Large intestine (tissue), 3 donors: ENCODE measurements at regions not wholly inside any gene's neighbourhood (a gene's known extent, or its start where the extent isn't known, plus 50 kb on each side); places are given as distances from the start of the nearest gene placed in this dataset.
"Not testable (repeated sequence)": the region's sequence is repeated elsewhere in the genome, so short reads cannot be mapped to it uniquely, and the experiment has no call there.

Experiments used
- DNase-seq, 2 donors: peaks; one replicate each; pipeline versions ENCODE4 v3.0.0 to v3.0.0-alpha.2; 2013
- H3K27ac ChIP-seq: one replicate; pipeline ENCODE4 v1.5.1; 2013; ENCODE audit warnings: low read length
- H3K27me3 ChIP-seq: 2 replicates; pipeline ENCODE4 v1.6.1; 2013; ENCODE audit warnings: low read length; ENCODE audit not compliant: control insufficient read depth, insufficient read depth
- H3K36me3 ChIP-seq: 2 replicates; pipeline ENCODE4 v1.6.1; 2013; ENCODE audit warnings: low read length; ENCODE audit not compliant: control insufficient read depth, insufficient read depth
- H3K4me1 ChIP-seq: one replicate; pipeline ENCODE4 v1.6.1; 2013; ENCODE audit warnings: low read length; ENCODE audit not compliant: control insufficient read depth, insufficient read depth
- H3K4me3 ChIP-seq: one replicate; pipeline ENCODE4 v1.5.1; 2013; ENCODE audit warnings: low read length
- H3K9me3 ChIP-seq: one replicate; pipeline ENCODE4 v1.6.1; 2013; ENCODE audit warnings: mild to moderate bottlenecking, low read depth, low read length, moderate library complexity; ENCODE audit not compliant: control insufficient read depth
- WGBS: methylation state at CpG from one replicate; pipeline ENCODE4 v1.1.5; 2013; ENCODE audit warnings: low lambda C conversion rate; ENCODE audit not compliant: insufficient coverage; 5-methylcytosine and 5-hydroxymethylcytosine counted together

DNA sequence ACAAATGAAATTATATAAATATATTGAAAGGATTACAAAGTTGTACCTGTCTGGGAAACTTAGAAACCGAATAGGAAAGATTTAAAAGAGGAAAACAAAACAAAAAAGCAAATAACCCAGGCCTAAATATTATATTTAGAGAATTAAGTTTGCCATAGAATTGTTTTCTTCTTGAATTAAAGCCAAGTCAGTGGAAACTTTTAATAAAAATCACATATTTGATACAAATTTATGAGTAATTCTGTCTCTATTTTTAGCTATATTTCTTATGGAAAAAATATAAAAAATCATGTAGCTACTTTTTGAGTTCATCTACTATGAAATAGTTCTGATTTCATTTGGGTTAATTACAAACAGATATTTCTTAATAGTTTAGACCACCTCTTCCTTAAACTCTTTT lies 470.2 kb upstream of the HSF2 start:
- no peak overlapping the region for H3K27ac ChIP-seq
- no peak for DNase-seq
- H3K27me3 ChIP-seq: no peaks in the 10 kb centered on the region
- peaks cover 2% of the 10 kb centered on the region for H3K4me1 ChIP-seq
- WGBS: 86% methylated on average over 1 of the region's 1 CpG
- no peak overlapping the region for H3K4me3 ChIP-seq
- H3K36me3 ChIP-seq: no peaks in the 10 kb centered on the region
- no peaks in the 10 kb centered on the region for H3K9me3 ChIP-seq

DNA sequence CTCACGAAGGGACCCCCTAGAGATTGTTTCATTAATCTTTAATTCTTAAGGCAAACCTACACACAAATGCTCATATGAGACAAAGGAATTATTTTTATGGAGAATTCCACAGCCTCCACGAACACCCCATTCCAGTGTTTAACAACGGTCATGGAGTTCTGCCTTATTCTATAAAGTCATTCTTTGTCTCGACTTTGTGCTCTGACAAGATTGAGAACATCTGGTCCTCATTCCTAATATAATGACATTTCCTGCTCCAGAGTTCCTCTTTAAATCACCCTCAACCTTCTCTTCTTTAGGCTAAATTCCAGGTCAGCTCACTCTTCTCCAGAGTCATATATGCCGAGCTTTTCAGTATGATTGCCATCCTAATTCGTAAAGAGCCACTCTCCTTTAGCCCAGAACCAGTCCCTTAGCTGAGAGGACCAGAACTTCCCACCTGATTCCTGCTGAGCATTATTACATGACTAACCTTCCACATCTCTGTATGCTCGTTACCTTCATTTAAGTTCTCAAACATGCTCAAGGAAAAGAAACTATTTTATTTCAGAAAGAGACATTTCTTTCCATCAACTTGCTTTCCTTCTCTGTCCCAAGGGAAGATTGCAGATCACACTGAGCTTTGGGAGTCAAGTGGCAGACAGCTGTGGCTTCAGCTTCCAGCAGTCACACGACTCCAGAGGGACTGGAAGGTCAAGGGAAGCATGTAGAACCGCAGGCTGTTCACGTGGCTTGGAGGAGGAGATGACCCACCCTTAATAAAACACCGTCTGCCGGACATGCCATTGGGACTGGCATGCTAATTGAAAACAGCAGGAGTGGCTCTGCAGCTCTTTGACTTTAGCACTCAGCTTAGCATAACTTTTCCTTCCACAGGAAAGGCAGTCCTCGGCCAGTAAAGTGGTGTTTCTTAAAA lies 467.1 kb upstream of the HSF2 start:
- H3K4me3 ChIP-seq: no peak overlapping the region
- DNase-seq: peak; percentile 49 to 74
- no peaks in the 10 kb centered on the region for H3K36me3 ChIP-seq
- H3K27ac ChIP-seq: no peak overlapping the region
- H3K27me3 ChIP-seq: no peaks in the 10 kb centered on the region
- peaks cover 2% of the 10 kb centered on the region for H3K4me1 ChIP-seq
- no peaks in the 10 kb centered on the region for H3K9me3 ChIP-seq
- WGBS: 60% methylated on average over 3 of the region's 13 CpGs

DNA sequence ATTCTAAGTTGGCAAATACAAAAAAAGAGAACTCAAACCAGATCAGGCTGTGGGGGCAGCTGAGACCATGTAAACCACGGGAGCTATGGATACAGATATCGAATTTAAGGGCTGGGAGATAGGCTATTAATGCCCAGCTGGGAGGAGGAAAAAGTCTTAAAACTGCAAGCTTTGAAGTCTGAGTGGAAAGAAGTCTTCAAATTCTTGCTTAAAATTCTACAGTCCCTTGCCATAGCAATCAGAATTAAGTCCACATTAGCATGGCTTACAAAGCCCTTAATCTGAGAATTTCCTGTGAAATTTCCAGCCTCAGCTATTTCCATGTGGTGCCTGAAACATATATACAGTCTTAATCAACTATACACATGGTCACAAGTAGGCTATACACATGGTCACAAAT lies 465.0 kb upstream of the HSF2 start:
- Histone ChIP-seq H3K36me3 (no peaks in the 10 kb centered on the region), H3K27ac (no peak overlapping the region), H3K9me3 (no peaks in the 10 kb centered on the region), H3K27me3 (no peaks in the 10 kb centered on the region), H3K4me1 (peaks cover 2% of the 10 kb centered on the region), H3K4me3 (no peak overlapping the region)
- DNase-seq: no peak
- WGBS: no CpG with 5 or more reads among the region's 2 CpGs

DNA sequence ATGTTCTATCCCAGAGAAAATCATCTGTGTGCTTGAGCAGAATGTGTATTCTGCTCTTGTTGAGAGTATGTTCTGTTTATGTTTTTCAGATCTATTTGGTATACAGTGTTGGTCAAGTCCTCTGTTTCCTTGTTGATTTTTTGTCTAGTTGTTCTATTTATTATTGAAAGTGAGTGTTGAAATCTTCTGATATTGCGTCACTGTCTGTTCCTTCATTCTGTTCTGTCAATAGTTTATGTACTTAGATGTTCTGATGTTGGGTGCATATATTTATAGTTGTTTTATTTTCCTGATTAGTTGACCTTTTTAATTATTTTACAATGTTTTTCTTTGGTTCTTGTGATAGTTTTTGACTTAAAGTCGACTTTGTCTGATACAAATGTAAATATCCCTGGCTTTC lies 458.7 kb upstream of the HSF2 start:
- Histone ChIP-seq H3K36me3 (no peaks in the 10 kb centered on the region), H3K4me1 (no peaks in the 10 kb centered on the region), H3K4me3 (no peak overlapping the region), H3K27ac (no peak overlapping the region), H3K27me3 (no peaks in the 10 kb centered on the region), H3K9me3 (no peaks in the 10 kb centered on the region)
- no peak for DNase-seq
- 27% methylated on average over 2 of the region's 2 CpGs for WGBS

DNA sequence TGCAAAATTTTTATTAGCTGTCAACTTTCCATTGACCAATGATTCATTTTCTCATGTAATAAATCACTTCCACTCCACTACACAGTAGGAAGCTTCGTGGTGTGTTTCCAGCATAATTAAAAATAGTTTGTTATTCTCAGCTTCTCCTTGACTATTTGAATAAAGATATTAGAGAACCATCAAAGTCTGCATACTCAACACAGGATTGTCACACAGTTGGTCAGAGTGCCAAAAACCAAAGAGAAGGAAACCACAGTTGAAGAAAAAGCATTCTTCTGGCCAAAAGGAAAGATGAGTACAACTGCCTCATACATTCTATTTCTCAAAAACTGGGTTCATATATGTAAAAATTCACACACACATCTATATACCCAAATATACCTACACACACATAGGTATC lies 455.1 kb upstream of the HSF2 start:
- Histone ChIP-seq H3K36me3 (no peaks in the 10 kb centered on the region), H3K4me3 (no peak overlapping the region), H3K9me3 (no peaks in the 10 kb centered on the region), H3K4me1 (no peaks in the 10 kb centered on the region), H3K27ac (no peak overlapping the region), H3K27me3 (no peaks in the 10 kb centered on the region)
- WGBS: 86% methylated on average over 1 of the region's 1 CpG
- no peak for DNase-seq

DNA sequence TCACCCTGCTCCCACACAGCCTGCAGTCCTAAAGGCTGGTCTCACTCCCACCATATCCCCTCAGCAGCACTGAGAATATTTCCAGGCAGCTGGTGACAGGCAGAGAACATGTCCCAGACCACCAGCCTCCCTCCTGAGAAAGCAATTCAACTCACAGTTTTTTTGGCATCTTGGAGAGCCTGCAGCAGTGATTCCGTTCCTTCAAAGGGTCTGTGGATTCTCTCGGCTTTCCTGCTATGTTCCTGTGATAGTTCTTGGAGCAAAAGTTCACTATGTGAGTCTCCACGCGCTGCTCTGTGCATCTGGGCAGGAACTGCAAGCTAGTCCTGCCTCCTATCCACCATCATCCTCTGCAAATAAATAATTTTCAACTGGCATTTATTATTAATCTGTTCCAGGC lies 448.3 kb upstream of the HSF2 start:
- H3K4me1 ChIP-seq: no peaks in the 10 kb centered on the region
- no peak for DNase-seq
- H3K27ac ChIP-seq: no peak overlapping the region
- WGBS: no CpG with 5 or more reads among the region's 4 CpGs
- H3K4me3 ChIP-seq: no peak overlapping the region
- no peaks in the 10 kb centered on the region for H3K27me3 ChIP-seq
- H3K9me3 ChIP-seq: no peaks in the 10 kb centered on the region
- H3K36me3 ChIP-seq: no peaks in the 10 kb centered on the region

DNA sequence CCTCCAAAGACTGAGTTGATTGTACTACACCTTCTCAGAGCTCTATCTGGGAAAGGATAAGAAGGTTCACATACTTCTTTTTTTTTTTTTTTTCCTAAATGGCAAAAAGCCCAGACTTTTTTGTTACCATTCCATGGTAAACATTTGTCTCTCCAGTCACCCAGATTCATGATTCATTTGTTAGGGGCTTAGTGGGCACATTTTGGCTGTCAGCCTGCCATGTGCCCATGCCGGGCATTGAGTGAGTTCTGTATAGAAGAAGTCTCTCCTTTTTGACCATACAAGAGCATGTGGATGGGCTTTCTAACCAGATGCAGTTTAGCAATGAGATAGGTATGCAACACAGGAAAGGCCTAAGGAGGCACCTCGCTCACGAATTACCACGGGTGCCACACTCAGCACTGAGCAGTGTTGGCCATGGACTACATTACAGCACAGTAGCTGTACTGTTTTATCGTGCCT lies 447.5 kb upstream of the HSF2 start:
- H3K4me3 ChIP-seq: no peak overlapping the region
- H3K4me1 ChIP-seq: no peaks in the 10 kb centered on the region
- H3K9me3 ChIP-seq: no peaks in the 10 kb centered on the region
- DNase-seq: no peak
- no peaks in the 10 kb centered on the region for H3K36me3 ChIP-seq
- H3K27ac ChIP-seq: no peak overlapping the region
- no CpG with 5 or more reads among the region's 5 CpGs for WGBS
- no peaks in the 10 kb centered on the region for H3K27me3 ChIP-seq

DNA sequence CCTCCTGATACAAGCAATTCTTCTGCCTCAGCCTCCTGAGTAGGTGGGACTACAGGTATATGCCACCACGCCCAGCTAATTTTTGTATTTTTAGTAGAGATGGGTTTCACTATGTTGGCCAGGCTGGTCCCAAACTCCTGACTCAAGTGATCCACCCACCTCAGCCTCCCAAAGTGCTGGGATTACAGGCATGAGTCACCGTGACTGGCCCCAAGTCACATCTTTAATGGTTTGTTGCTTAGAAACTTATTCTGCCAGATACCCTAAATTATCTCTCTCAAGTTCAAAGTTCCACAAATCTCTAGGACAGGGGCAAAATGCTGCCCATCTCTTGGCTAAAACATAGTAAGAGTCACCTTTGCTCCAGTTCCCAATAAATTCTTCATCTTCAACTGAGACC lies 444.1 kb upstream of the HSF2 start:
- WGBS: no CpG with 5 or more reads among the region's 2 CpGs
- not testable (repeated sequence) for H3K27ac ChIP-seq, H3K4me3 ChIP-seq, H3K9me3 ChIP-seq, H3K27me3 ChIP-seq, H3K4me1 ChIP-seq, H3K36me3 ChIP-seq, DNase-seq

DNA sequence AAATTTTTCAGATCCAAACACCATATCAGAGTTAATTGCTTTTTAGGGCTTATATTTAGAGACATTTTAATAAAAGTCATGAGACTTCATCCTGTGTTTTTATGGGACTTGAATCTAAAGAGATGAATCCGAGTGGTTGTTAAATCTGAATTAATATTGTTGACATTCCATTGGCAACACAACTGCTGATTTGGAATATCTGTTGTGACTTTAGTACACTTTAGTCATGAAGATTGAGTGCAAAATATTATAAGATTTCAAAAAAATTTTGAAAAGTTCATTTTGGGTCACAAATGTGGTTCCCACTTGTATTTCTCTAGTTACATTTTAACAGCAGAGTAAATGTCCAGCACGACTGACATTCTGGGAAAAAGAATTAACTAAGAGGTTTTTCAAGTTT lies 442.7 kb upstream of the HSF2 start:
- Histone ChIP-seq H3K4me3 (no peak overlapping the region), H3K4me1 (no peaks in the 10 kb centered on the region), H3K27ac (no peak overlapping the region), H3K9me3 (no peaks in the 10 kb centered on the region), H3K27me3 (no peaks in the 10 kb centered on the region), H3K36me3 (no peaks in the 10 kb centered on the region)
- WGBS: no CpG with 5 or more reads among the region's 2 CpGs
- DNase-seq: no peak

DNA sequence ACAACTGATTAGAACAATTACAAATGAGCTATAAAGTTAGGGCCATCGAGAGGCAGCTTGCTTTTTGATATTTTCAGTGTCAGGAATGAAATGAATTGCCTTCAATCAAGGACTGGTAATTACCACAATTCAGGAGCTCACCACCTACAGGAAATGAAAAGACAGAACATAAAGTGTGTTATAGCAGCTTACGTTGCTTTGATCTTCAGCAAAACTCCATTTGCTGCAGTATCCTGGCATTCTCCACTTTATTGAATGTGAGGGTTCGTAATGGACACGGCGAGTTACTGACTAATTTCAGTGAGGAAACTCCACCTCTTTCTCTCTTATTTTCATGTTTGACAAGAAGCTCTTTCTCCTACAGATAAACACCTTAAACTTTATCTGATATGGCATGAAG lies 440.0 kb upstream of the HSF2 start:
- DNase-seq: peak in 1 of 2 donors; percentile 8
- Histone ChIP-seq H3K27ac (no peak overlapping the region), H3K4me1 (no peaks in the 10 kb centered on the region), H3K4me3 (no peak overlapping the region), H3K36me3 (no peaks in the 10 kb centered on the region), H3K9me3 (no peaks in the 10 kb centered on the region), H3K27me3 (no peaks in the 10 kb centered on the region)
- no CpG with 5 or more reads among the region's 5 CpGs for WGBS

DNA sequence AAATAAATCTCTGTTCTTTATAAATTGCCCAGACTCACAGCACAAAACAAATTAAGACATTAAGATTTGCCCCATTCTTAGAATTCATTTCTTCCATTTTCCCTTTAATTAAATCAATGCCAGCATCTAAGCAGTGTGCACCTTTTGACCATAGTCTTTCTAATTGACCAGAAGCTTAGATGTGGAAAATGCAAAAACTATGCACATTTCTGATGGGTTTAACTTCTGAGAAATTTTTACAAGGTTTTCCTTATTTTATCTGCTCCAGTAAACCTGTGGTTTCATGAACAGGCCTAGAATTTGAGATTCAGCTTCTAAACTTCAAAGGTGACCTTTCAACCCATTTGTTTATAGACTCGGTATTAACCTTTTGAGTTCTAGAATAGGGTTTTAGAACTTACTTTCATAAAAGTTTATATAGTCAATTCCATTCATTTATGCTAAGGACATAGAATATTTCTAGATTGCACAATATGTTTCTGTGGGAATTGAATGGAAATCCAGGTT lies 437.8 kb upstream of the HSF2 start:
- no peaks in the 10 kb centered on the region for H3K36me3 ChIP-seq
- no peak overlapping the region for H3K27ac ChIP-seq
- H3K4me1 ChIP-seq: no peaks in the 10 kb centered on the region
- H3K27me3 ChIP-seq: no peaks in the 10 kb centered on the region
- no peaks in the 10 kb centered on the region for H3K9me3 ChIP-seq
- no peak overlapping the region for H3K4me3 ChIP-seq
- DNase-seq: no peak
- WGBS: 86% methylated on average over 1 of the region's 1 CpG
